Mesenchymal stem cell (in vitro differentiated cells and primary cell): ENCODE measurements at regions not wholly inside any gene's neighbourhood (a gene's known extent, or its start where the extent isn't known, plus 50 kb on each side); places are given as distances from the start of the nearest gene placed in this dataset.
"Not testable (repeated sequence)": the region's sequence is repeated elsewhere in the genome, so short reads cannot be mapped to it uniquely, and the experiment has no call there.

ENCODE experiments used
- DNase-seq: peaks from one replicate; pipeline ENCODE4 v3.0.0-alpha.2; 2013
- H2AFZ ChIP-seq: one replicate; pipeline ENCODE4 v1.6.1; 2013; ENCODE audit warnings: low read depth, mild to moderate bottlenecking, control low read depth, inconsistent platforms, low read length, moderate library complexity
- H2AK5ac ChIP-seq: 2 replicates; pipeline ENCODE4 v1.6.1; 2013; ENCODE audit warnings: low read length, moderate library complexity, mild to moderate bottlenecking, inconsistent platforms; ENCODE audit not compliant: severe bottlenecking
- H2BK120ac ChIP-seq: one replicate; pipeline ENCODE4 v1.6.1; 2013; ENCODE audit warnings: low read depth, mild to moderate bottlenecking, inconsistent platforms, low read length, moderate library complexity
- H2BK12ac ChIP-seq, 2 experiments: one replicate each; pipeline ENCODE4 v1.6.1; 2013; ENCODE audit warnings: inconsistent platforms in 2 of 2, low read length in 2 of 2, mild to moderate bottlenecking in 2 of 2, moderate library complexity in 2 of 2, control low read depth in 1 of 2
- H2BK15ac ChIP-seq: one replicate; pipeline ENCODE4 v1.6.1; 2013; ENCODE audit warnings: mild to moderate bottlenecking, low read depth, inconsistent platforms; ENCODE audit not compliant: poor library complexity, severe bottlenecking
- H2BK5ac ChIP-seq: 2 replicates; pipeline ENCODE4 v1.6.1; 2013; ENCODE audit warnings: low read depth, mild to moderate bottlenecking, low read length, control low read depth, inconsistent platforms; ENCODE audit not compliant: poor library complexity, severe bottlenecking
- H3K14ac ChIP-seq, 2 experiments: one replicate each; pipeline ENCODE4 v1.6.1; 2013; ENCODE audit warnings: inconsistent platforms in 2 of 2, low read length in 2 of 2, control low read depth in 1 of 2, mild to moderate bottlenecking in 1 of 2, moderate library complexity in 1 of 2
- H3K18ac ChIP-seq, 2 experiments: one replicate each; pipeline ENCODE4 v1.6.1; 2013; ENCODE audit warnings: inconsistent platforms in 2 of 2, low read length in 2 of 2, control low read depth in 1 of 2, low read depth in 1 of 2, mild to moderate bottlenecking in 1 of 2
- H3K23ac ChIP-seq, 2 experiments: one replicate each; pipeline ENCODE4 v1.6.1; 2013; ENCODE audit warnings: inconsistent platforms in 2 of 2, low read length in 2 of 2, mild to moderate bottlenecking in 2 of 2, moderate library complexity in 2 of 2, control low read depth in 1 of 2
- H3K27ac ChIP-seq: 2 replicates; pipeline ENCODE4 v1.5.1; 2013; ENCODE audit warnings: mild to moderate bottlenecking, moderate library complexity, low read length, control low read depth, inconsistent platforms; ENCODE audit not compliant: poor library complexity, severe bottlenecking
- H3K27me3 ChIP-seq, 2 experiments: 2 replicates each; pipeline versions ENCODE4 v1.6.1 to v1.7.0; 2013; ENCODE audit warnings: low read length in 2 of 2, mild to moderate bottlenecking in 2 of 2, moderate library complexity in 2 of 2, control low read depth in 1 of 2, inconsistent platforms in 1 of 2; ENCODE audit not compliant: control insufficient read depth in 1 of 2, insufficient read depth in 1 of 2
- H3K36me3 ChIP-seq, 2 experiments: 2 replicates each; pipeline versions ENCODE4 v1.6.1 to v1.7.0; 2013; ENCODE audit warnings: low read length in 2 of 2, control low read depth in 1 of 2, inconsistent platforms in 1 of 2, low read depth in 1 of 2, mild to moderate bottlenecking in 1 of 2; ENCODE audit not compliant: insufficient read depth in 2 of 2, control insufficient read depth in 1 of 2
- H3K4ac ChIP-seq, 2 experiments: one replicate each; pipeline ENCODE4 v1.6.1; 2013; ENCODE audit warnings: inconsistent platforms in 2 of 2, low read length in 2 of 2, mild to moderate bottlenecking in 2 of 2, moderate library complexity in 2 of 2, control low read depth in 1 of 2, low read depth in 1 of 2
- H3K4me1 ChIP-seq: 2 replicates; pipeline ENCODE4 v1.6.1; 2013; ENCODE audit warnings: low read depth, low read length, control low read depth; ENCODE audit not compliant: control insufficient read depth, insufficient read depth
- H3K4me2 ChIP-seq: 2 replicates; pipeline ENCODE4 v1.6.1; 2013; ENCODE audit warnings: low read length, mild to moderate bottlenecking, inconsistent platforms; ENCODE audit not compliant: poor library complexity, severe bottlenecking
- H3K4me3 ChIP-seq, 2 experiments: 2 replicates each; pipeline versions ENCODE4 v1.5.1 to v1.7.0; 2013; ENCODE audit warnings: low read length in 2 of 2, mild to moderate bottlenecking in 2 of 2, control low read depth in 1 of 2, low read depth in 1 of 2; ENCODE audit not compliant: insufficient read depth in 1 of 2
- H3K79me1 ChIP-seq: replicated peaks from 2 replicates; pipeline ENCODE4 v1.6.1; 2013; ENCODE audit warnings: mild to moderate bottlenecking, control low read depth, low read length, inconsistent platforms; ENCODE audit not compliant: poor library complexity, severe bottlenecking
- H3K9ac ChIP-seq: 2 replicates; pipeline ENCODE4 v1.7.0; 2013; ENCODE audit warnings: mild to moderate bottlenecking, low read length, moderate library complexity
- H3K9me3 ChIP-seq: 2 replicates; pipeline ENCODE4 v1.7.0; 2013; ENCODE audit warnings: mild to moderate bottlenecking, low read length; ENCODE audit not compliant: control insufficient read depth
- H4K8ac ChIP-seq: one replicate; pipeline ENCODE4 v1.6.1; 2013; ENCODE audit warnings: inconsistent platforms, mild to moderate bottlenecking, low read length, moderate library complexity
- H4K91ac ChIP-seq: one replicate; pipeline ENCODE4 v1.6.1; 2013; ENCODE audit warnings: mild to moderate bottlenecking, low read length, inconsistent platforms
- WGBS: methylation state at CpG from one replicate; pipeline ENCODE4 v1.1.7; 2013; ENCODE audit warnings: mixed read lengths; 5-methylcytosine and 5-hydroxymethylcytosine counted together

DNA sequence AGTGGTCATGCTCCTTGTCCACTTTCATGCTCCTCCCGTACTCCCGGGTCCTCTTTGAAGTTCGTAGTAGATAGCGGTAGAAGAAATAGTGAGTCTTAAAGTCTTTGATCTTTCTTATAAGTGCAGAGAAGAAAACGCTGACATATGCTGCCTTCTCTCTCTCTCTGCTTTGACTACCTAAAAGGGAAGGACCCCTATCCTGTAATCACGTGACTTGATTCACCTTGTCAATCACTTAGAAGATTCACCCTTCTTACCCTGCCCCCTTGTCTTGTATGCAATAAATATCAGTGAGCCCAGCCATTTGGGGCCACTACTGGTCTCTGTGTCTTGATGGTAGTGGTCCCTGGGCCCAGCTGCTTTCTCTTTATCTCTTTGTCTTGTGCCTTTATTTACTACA lies 158.5 kb upstream of the VWC2 start:
- 68% methylated on average over 2 of the region's 6 CpGs for WGBS

DNA sequence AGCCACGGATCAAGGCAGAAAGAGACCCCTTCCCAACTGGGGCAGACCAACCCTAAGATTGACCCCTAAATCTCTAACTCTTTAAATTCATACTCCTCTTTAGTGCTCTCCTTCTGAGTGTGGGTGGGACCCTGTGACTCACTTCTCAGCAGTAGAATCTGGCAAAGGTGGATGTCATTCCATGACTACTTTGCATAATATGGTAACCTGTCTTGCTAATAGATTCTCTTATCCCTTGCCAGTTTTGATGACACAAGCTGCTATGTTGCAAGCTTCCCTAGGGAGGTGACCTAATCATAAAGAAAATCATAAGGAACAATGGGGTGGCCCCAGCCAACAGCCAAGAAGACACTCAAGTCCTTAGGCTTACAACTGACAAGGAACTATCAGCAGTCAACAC lies 155.4 kb upstream of the VWC2 start:
- no peaks in the 10 kb centered on the region for H3K4me1 ChIP-seq
- 43% methylated on average over 1 of the region's 1 CpG for WGBS
- H2AFZ ChIP-seq = no peak overlapping the region
- H3K18ac ChIP-seq = no peak overlapping the region
- no peak overlapping the region for H4K8ac ChIP-seq
- H2BK5ac ChIP-seq = no peak overlapping the region
- no peaks in the 10 kb centered on the region for H3K27me3 ChIP-seq
- H3K79me1 ChIP-seq = no peaks in the 10 kb centered on the region
- H4K91ac ChIP-seq = no peak overlapping the region
- no peak overlapping the region for H3K14ac ChIP-seq
- H3K4me3 ChIP-seq = no peak overlapping the region
- no peak overlapping the region for H2BK15ac ChIP-seq
- H3K36me3 ChIP-seq = no peaks in the 10 kb centered on the region
- H2BK12ac ChIP-seq = no peak overlapping the region
- no peak overlapping the region for H3K27ac ChIP-seq
- no peak overlapping the region for H2BK120ac ChIP-seq
- H3K23ac ChIP-seq = no peak overlapping the region
- DNase-seq = no peak
- peaks cover 25% of the 10 kb centered on the region for H3K9me3 ChIP-seq
- no peak overlapping the region for H3K4me2 ChIP-seq
- H3K4ac ChIP-seq = no peak overlapping the region
- H3K9ac ChIP-seq = no peak overlapping the region
- H2AK5ac ChIP-seq = no peak overlapping the region

More for the DNA sequence above, 158.5 kb upstream of the VWC2 start:
- H3K18ac ChIP-seq, H2AK5ac ChIP-seq, H2AFZ ChIP-seq, H3K4me3 ChIP-seq, H4K91ac ChIP-seq, H3K27ac ChIP-seq, H2BK120ac ChIP-seq, H2BK12ac ChIP-seq, H3K27me3 ChIP-seq, H3K4me2 ChIP-seq, H3K79me1 ChIP-seq, H3K4ac ChIP-seq, DNase-seq, H4K8ac ChIP-seq, H3K9ac ChIP-seq, H3K4me1 ChIP-seq, H2BK15ac ChIP-seq, H3K23ac ChIP-seq, H2BK5ac ChIP-seq, H3K14ac ChIP-seq, H3K36me3 ChIP-seq: not testable (repeated sequence)
- peaks cover 12% of the 10 kb centered on the region for H3K9me3 ChIP-seq

DNA sequence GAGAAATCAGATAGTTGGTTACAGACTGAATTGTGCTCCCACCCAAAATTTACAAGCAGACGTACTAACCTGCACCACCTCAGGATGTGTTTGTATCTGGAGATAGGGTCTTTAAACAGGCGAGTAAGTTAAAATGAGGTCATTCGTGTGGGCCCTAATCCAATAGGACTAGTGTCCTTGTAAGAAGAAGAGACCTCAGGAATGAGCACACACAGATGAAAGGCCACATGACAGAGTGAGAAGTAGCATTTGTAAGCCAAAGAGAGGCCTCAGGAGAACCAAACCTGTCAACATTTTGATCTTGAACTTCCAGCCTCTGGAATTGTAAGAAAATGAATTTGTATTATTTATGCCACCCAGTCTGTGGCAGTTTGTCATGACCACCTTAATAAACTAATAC lies 149.5 kb upstream of the VWC2 start:
- H2AK5ac ChIP-seq = no peak overlapping the region
- peaks cover 14% of the 10 kb centered on the region for H3K9me3 ChIP-seq
- H2BK5ac ChIP-seq = no peak overlapping the region
- no peak overlapping the region for H3K14ac ChIP-seq
- H3K27me3 ChIP-seq = no peaks in the 10 kb centered on the region
- H2BK15ac ChIP-seq = no peak overlapping the region
- H3K79me1 ChIP-seq = no peaks in the 10 kb centered on the region
- no peak for DNase-seq
- no peak overlapping the region for H2BK120ac ChIP-seq
- no peak overlapping the region for H3K4me3 ChIP-seq
- no peak overlapping the region for H3K27ac ChIP-seq
- H4K91ac ChIP-seq = no peak overlapping the region
- H4K8ac ChIP-seq = no peak overlapping the region
- WGBS = 64% methylated on average over 2 of the region's 3 CpGs
- H2AFZ ChIP-seq = no peak overlapping the region
- H2BK12ac ChIP-seq = no peak overlapping the region
- H3K4me1 ChIP-seq = no peaks in the 10 kb centered on the region
- no peak overlapping the region for H3K18ac ChIP-seq
- no peak overlapping the region for H3K23ac ChIP-seq
- no peak overlapping the region for H3K4me2 ChIP-seq
- no peak overlapping the region for H3K4ac ChIP-seq
- H3K36me3 ChIP-seq = no peaks in the 10 kb centered on the region
- H3K9ac ChIP-seq = no peak overlapping the region

DNA sequence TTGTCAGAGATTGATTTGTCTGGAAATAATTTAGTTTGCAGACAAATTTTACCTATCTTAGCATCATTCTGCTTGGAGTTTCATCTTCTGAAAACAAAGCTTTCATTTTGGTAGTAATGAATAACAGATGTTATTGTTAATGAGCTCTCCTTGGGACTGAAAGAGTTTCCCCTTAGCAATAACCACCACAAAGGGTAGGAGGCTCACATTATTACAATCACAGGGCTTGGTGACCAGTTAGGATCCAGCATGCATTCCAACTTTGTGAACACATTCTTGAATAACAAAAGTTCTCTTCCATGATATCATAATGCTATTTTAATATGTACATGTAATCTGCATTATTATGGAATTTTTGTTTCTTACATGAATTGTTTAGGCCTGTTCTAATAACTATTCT lies 148.8 kb upstream of the VWC2 start:
- H3K9ac ChIP-seq = no peak overlapping the region
- H2AFZ ChIP-seq = no peak overlapping the region
- no peaks in the 10 kb centered on the region for H3K4me1 ChIP-seq
- no peak overlapping the region for H2AK5ac ChIP-seq
- H3K4me3 ChIP-seq = no peak overlapping the region
- H3K36me3 ChIP-seq = no peaks in the 10 kb centered on the region
- H3K14ac ChIP-seq = no peak overlapping the region
- H3K4me2 ChIP-seq = no peak overlapping the region
- H3K9me3 ChIP-seq = peaks cover 14% of the 10 kb centered on the region
- no peaks in the 10 kb centered on the region for H3K79me1 ChIP-seq
- no peak overlapping the region for H2BK12ac ChIP-seq
- no peak for DNase-seq
- H4K91ac ChIP-seq = no peak overlapping the region
- no peaks in the 10 kb centered on the region for H3K27me3 ChIP-seq
- H2BK15ac ChIP-seq = no peak overlapping the region
- H3K23ac ChIP-seq = no peak overlapping the region
- no peak overlapping the region for H2BK120ac ChIP-seq
- no peak overlapping the region for H2BK5ac ChIP-seq
- no peak overlapping the region for H3K4ac ChIP-seq
- no peak overlapping the region for H4K8ac ChIP-seq
- H3K18ac ChIP-seq = no peak overlapping the region
- no peak overlapping the region for H3K27ac ChIP-seq
